Activated CD8-positive, alpha-beta T cell treated with anti-CD3 and anti-CD28 coated beads for 36 hours (primary cell): ENCODE measurements at regions not wholly inside any gene's neighbourhood (a gene's known extent, or its start where the extent isn't known, plus 50 kb on each side); places are given as distances from the start of the nearest gene placed in this dataset.
"Not testable (repeated sequence)": the region's sequence is repeated elsewhere in the genome, so short reads cannot be mapped to it uniquely, and the experiment has no call there.

Experiments used
- ATAC-seq: fragments of 200-7000 bp; cut with Tn5 transposase; one replicate; pipeline ENCODE4 v1.10.0; 2021; ENCODE audit warnings: mild to moderate bottlenecking, moderate library complexity
- CTCF ChIA-PET: fragments of 350-600 bp; sonication (Branson Sonifier 250); formaldehyde crosslinking; loops from one replicate; lab custom pipeline; 2021; ENCODE audit warnings: antibody characterized with exemption; lab: Charles Lee
- POLR2A ChIA-PET: fragments of 350-600 bp; sonication (Branson Sonifier 250); formaldehyde crosslinking; loops from one replicate; lab custom pipeline; 2021; ENCODE audit warnings: antibody characterized with exemption; lab: Charles Lee
- DNase-seq: peaks from one replicate; pipeline ENCODE4 v3.0.0-alpha.2; 2020
- H3K27ac Mint-ChIP-seq: one replicate; pipeline ENCODE4 v1.8.0; 2021; ENCODE audit warnings: mild to moderate bottlenecking, mixed read lengths
- H3K27me3 Mint-ChIP-seq: one replicate; pipeline ENCODE4 v1.8.0; 2021; ENCODE audit warnings: mixed read lengths
- H3K36me3 Mint-ChIP-seq: one replicate; pipeline ENCODE4 v1.8.0; 2021; ENCODE audit warnings: low read depth, mixed read lengths
- H3K4me1 Mint-ChIP-seq: one replicate; pipeline ENCODE4 v1.8.0; 2021; ENCODE audit warnings: low read depth, mixed read lengths
- H3K4me3 Mint-ChIP-seq: one replicate; pipeline ENCODE4 v1.8.0; 2021; ENCODE audit warnings: mild to moderate bottlenecking, moderate library complexity, mixed read lengths
- H3K9me3 Mint-ChIP-seq: one replicate; pipeline ENCODE4 v1.8.0; 2021; ENCODE audit warnings: mixed read lengths
- intact Hi-C: fragments of 100-400 bp; cut with micrococcal nuclease; formaldehyde crosslinking; loops from one replicate; pipeline ENCODE4 v1.10.0; 2022
- TF ChIP-seq, protein P1 (sequence below): fragments of 200-600 bp; IDR thresholded peaks from one replicate; pipeline ENCODE4 v1.8.0; 2022; ENCODE audit warnings: antibody characterized with exemption, mild to moderate bottlenecking

DNA sequence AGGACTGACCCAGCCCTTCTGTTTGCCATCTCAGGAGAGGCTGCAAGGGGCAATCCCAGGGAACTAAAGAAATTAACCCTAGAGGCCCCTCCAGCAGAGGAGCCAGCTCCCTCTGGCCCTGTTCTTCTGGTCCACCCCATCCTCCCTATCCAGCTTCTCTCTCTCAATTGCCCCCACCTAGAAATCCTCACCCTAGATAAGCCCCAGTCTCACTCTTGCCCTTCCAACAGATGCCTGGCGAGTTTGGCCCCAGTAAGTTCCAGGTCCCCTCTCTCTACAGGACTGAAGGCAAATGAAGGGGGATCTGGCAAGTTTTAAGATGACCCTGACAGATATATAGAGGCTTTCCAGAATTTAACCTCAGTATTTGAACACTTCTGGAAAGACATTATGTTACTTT, 134.0 kb downstream of the THBS2 start:
- TF ChIP-seq, protein P1, sequence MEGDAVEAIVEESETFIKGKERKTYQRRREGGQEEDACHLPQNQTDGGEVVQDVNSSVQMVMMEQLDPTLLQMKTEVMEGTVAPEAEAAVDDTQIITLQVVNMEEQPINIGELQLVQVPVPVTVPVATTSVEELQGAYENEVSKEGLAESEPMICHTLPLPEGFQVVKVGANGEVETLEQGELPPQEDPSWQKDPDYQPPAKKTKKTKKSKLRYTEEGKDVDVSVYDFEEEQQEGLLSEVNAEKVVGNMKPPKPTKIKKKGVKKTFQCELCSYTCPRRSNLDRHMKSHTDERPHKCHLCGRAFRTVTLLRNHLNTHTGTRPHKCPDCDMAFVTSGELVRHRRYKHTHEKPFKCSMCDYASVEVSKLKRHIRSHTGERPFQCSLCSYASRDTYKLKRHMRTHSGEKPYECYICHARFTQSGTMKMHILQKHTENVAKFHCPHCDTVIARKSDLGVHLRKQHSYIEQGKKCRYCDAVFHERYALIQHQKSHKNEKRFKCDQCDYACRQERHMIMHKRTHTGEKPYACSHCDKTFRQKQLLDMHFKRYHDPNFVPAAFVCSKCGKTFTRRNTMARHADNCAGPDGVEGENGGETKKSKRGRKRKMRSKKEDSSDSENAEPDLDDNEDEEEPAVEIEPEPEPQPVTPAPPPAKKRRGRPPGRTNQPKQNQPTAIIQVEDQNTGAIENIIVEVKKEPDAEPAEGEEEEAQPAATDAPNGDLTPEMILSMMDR, result no peak
- no peaks in the 10 kb centered on the region for H3K9me3 Mint-ChIP-seq
- no peak for ATAC-seq
- no peak for DNase-seq
- no peak overlapping the region for H3K27ac Mint-ChIP-seq
- no peaks in the 10 kb centered on the region for H3K4me1 Mint-ChIP-seq
- CTCF ChIA-PET, result no interaction called here
- intact Hi-C loops, result no loop called here
- peaks cover 5% of the 10 kb centered on the region for H3K27me3 Mint-ChIP-seq
- no peaks in the 10 kb centered on the region for H3K36me3 Mint-ChIP-seq
- no peak overlapping the region for H3K4me3 Mint-ChIP-seq
- POLR2A ChIA-PET, result no interaction called here

DNA sequence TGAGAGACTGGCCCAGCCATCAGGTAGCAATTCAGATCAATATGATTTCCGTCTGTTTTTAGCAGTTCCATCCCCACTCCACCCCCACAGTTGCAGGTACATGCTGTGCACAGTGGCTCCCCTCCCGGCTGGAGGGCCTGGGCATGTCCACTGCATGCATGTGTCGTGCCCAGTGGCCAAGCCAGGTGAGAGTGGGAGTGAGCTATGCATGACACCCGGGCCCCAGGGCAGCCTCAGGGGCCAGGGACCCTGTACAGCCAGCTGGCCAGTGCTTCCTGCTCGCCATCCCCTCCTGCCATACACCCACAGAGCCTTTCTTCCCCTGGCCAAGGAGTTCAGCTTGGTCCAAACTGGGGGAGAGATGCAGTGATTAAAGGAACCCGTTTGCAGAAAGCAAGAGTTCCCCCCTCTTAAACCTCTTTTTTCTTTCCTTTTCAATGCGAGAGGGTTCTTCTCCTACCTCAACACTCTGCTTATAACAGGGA, 135.3 kb downstream of the THBS2 start:
- peaks cover 5% of the 10 kb centered on the region for H3K27me3 Mint-ChIP-seq
- CTCF ChIA-PET, result no interaction called here

DNA sequence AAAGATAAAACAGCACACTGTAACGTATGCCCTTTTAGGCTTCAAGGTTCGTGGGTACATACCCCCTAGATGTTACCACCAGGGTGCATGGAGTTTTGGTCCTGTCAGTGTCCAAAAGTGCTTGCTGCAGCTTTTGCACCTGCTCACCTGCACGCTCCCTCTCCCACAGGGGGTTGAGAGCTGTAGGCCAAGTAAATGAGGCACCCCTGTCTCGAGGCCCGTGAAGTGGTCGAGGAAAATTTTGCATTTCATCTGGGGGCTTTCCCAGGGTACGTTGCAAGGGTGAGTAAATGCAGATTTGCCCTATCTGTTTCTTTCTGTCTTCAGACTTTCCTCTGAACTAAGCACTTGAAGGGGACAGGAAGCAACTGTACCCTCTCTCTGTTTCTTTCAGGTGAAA, 136.0 kb downstream of the THBS2 start:
- Mint-ChIP-seq H3K4me1 (no peaks in the 10 kb centered on the region), H3K9me3 (no peaks in the 10 kb centered on the region), H3K27me3 (peaks cover 5% of the 10 kb centered on the region), H3K4me3 (no peak overlapping the region), H3K27ac (no peak overlapping the region), H3K36me3 (no peaks in the 10 kb centered on the region)
- DNase-seq (no peak), ATAC-seq (no peak)
- ChIA-PET POLR2A (no interaction called here), CTCF (no interaction called here)
- intact Hi-C loops, result no loop called here
- TF ChIP-seq, protein P1, result no peak

More for the DNA sequence above, 135.3 kb downstream of the THBS2 start:
- no peak overlapping the region for H3K27ac Mint-ChIP-seq
- no peaks in the 10 kb centered on the region for H3K4me1 Mint-ChIP-seq
- no peaks in the 10 kb centered on the region for H3K9me3 Mint-ChIP-seq
- intact Hi-C loops, result no loop called here
- TF ChIP-seq, protein P1, result no peak
- POLR2A ChIA-PET, result no interaction called here
- DNase-seq (no peak), ATAC-seq (no peak)
- H3K36me3 Mint-ChIP-seq, result no peaks in the 10 kb centered on the region
- H3K4me3 Mint-ChIP-seq, result no peak overlapping the region

DNA sequence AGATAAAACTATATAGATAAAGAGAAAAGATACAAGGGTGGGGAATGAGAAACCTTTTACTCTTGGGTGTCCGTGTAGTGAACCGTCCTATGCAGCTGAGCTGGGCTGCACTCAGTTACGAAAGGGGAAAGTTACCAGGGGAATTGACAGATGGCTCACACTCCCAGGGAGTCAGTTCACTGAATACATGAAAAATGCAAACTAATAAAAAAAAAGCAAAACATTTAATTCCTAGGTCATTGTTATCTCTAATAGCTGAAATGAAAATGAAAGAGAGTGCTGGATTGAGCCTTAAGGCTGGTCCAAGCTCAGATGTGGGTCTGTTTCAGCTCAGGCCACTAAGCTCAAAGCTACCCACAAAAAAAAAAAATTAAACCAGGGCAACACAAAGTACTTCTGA, 138.0 kb downstream of the THBS2 start:
- H3K9me3 Mint-ChIP-seq, result no peaks in the 10 kb centered on the region
- no peaks in the 10 kb centered on the region for H3K4me1 Mint-ChIP-seq
- POLR2A ChIA-PET, result no interaction called here
- no peak overlapping the region for H3K4me3 Mint-ChIP-seq
- intact Hi-C loops, result no loop called here
- H3K27ac Mint-ChIP-seq, result no peak overlapping the region
- ATAC-seq (no peak), DNase-seq (no peak)
- peaks cover 5% of the 10 kb centered on the region for H3K27me3 Mint-ChIP-seq
- CTCF ChIA-PET, result no interaction called here
- TF ChIP-seq, protein P1, result no peak
- H3K36me3 Mint-ChIP-seq, result no peaks in the 10 kb centered on the region

DNA sequence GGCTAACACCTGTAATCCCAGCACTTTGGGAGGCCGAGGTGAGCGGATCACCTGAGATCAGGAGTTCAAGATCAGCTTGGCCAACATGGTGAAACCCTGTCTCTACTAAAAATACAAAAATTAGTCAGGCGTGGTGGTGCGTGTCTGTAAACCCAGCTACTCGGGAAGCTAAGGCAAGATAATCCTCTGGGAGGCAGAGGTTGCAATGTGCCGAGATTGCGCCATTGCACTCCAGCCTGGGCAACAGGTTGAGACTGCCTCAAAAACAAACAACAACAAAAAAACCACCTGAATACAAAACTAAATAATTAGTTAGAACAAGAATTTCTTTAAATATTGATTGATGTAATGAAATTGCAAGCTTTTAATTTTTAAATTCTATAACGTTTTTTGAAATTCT, 139.0 kb downstream of the THBS2 start:
- POLR2A ChIA-PET, H3K9me3 Mint-ChIP-seq, H3K4me1 Mint-ChIP-seq, H3K36me3 Mint-ChIP-seq, DNase-seq, intact Hi-C loops, H3K27ac Mint-ChIP-seq, CTCF ChIA-PET, H3K27me3 Mint-ChIP-seq, H3K4me3 Mint-ChIP-seq, ATAC-seq: not testable (repeated sequence)
